Thoracic aorta (tissue), 2 donors: ENCODE measurements at regions not wholly inside any gene's neighbourhood (a gene's known extent, or its start where the extent isn't known, plus 50 kb on each side); places are given as distances from the start of the nearest gene placed in this dataset.

ENCODE experiments used
- ATAC-seq: fragments of 150-250 bp; one replicate; pipeline ENCODE4 v1.8.0; 2017; ENCODE audit warnings: low read depth; ENCODE audit not compliant: insufficient number of reproducible peaks, low FRiP score
- DNase-seq: peaks from one replicate; pipeline ENCODE4 v3.0.0-alpha.2; 2020; ENCODE audit warnings: low spot score
- H3K27ac ChIP-seq, 2 donors: fragments of 200-600 bp; sonication (generic); 1 replicate in 1 of 2; 2 replicates in 1 of 2; pipeline ENCODE4 v1.5.1; 2016; ENCODE audit warnings: mild to moderate bottlenecking in 2 of 2, moderate library complexity in 2 of 2
- H3K27me3 ChIP-seq: fragments of 200-600 bp; sonication (generic); replicated peaks from 2 replicates; pipeline ENCODE4 v1.6.0; 2016; ENCODE audit warnings: mild to moderate bottlenecking; ENCODE audit not compliant: insufficient read depth
- H3K36me3 ChIP-seq: fragments of 200-600 bp; sonication (generic); one replicate; pipeline ENCODE4 v1.5.1; 2016
- H3K4me1 ChIP-seq, 2 donors: fragments of 200-600 bp; sonication (generic); 1 replicate in 1 of 2; 2 replicates in 1 of 2; pipeline versions ENCODE4 v1.5.1 to v1.6.0; 2016; ENCODE audit warnings: low read depth in 2 of 2, mild to moderate bottlenecking in 1 of 2; ENCODE audit not compliant: control insufficient read depth in 1 of 2
- H3K4me3 ChIP-seq: fragments of 200-600 bp; sonication (generic); 2 replicates; pipeline ENCODE4 v1.5.1; 2016; ENCODE audit warnings: mild to moderate bottlenecking
- H3K9me3 ChIP-seq: fragments of 200-600 bp; sonication (generic); 2 replicates; pipeline ENCODE4 v1.5.1; 2016
- TF ChIP-seq, protein P1 (sequence below): fragments of 200-600 bp; sonication (generic); IDR thresholded peaks from one replicate; pipeline ENCODE4 v1.5.1; 2019; ENCODE audit warnings: antibody characterized with exemption

DNA sequence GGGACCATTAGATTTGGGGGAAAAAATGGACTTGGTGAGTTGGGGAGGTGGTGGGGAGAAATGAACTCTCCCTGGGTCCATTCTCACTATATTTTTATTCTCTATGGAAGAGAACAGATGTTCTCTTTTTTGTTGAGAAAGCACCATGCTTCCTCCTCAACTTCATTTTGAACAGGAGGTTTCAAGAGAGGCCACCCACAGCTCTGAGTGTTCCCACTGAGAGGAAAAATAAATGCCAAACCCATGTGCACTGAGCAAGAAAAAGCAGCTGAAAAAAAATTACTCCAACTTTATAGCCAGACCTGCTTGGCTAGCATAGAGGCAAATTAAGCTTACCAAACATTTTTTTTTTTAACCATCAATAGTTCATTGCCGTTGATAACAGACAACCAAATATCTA lies 883.6 kb downstream of the KCNJ2 start:
- Histone ChIP-seq H3K27me3 (no peaks in the 10 kb centered on the region), H3K4me3 (no peak overlapping the region), H3K4me1 (no peaks in the 10 kb centered on the region), H3K9me3 (no peaks in the 10 kb centered on the region), H3K27ac (no peak overlapping the region), H3K36me3 (no peaks in the 10 kb centered on the region)
- no peak for DNase-seq
- no peak for ATAC-seq
- TF ChIP-seq, protein P1, sequence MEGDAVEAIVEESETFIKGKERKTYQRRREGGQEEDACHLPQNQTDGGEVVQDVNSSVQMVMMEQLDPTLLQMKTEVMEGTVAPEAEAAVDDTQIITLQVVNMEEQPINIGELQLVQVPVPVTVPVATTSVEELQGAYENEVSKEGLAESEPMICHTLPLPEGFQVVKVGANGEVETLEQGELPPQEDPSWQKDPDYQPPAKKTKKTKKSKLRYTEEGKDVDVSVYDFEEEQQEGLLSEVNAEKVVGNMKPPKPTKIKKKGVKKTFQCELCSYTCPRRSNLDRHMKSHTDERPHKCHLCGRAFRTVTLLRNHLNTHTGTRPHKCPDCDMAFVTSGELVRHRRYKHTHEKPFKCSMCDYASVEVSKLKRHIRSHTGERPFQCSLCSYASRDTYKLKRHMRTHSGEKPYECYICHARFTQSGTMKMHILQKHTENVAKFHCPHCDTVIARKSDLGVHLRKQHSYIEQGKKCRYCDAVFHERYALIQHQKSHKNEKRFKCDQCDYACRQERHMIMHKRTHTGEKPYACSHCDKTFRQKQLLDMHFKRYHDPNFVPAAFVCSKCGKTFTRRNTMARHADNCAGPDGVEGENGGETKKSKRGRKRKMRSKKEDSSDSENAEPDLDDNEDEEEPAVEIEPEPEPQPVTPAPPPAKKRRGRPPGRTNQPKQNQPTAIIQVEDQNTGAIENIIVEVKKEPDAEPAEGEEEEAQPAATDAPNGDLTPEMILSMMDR, result no peak

DNA sequence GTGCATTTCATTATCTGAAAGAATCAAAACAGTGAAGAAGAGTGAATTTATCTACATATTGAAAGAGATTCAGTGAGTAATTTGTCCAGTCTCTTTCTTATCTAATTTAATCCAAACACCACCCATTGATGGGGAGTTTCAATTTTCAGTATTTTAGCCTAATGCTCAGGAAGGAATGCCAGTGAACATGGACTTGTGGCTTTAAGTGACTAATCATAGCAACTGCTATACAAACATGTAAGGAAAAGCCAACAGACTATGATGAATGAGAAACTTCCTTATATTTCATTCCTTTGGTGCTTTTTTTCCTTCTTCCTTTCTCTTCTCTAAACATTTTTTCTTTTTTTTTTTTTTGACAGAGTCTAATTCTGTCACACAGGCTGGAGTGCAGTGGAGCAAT lies 885.8 kb downstream of the KCNJ2 start:
- DNase-seq (no peak), ATAC-seq (no peak)
- no peaks in the 10 kb centered on the region for H3K27me3 ChIP-seq
- no peak overlapping the region for H3K4me3 ChIP-seq
- no peaks in the 10 kb centered on the region for H3K4me1 ChIP-seq
- TF ChIP-seq, protein P1, result no peak
- H3K36me3 ChIP-seq, result no peaks in the 10 kb centered on the region
- H3K9me3 ChIP-seq, result no peaks in the 10 kb centered on the region
- H3K27ac ChIP-seq, result no peak overlapping the region

DNA sequence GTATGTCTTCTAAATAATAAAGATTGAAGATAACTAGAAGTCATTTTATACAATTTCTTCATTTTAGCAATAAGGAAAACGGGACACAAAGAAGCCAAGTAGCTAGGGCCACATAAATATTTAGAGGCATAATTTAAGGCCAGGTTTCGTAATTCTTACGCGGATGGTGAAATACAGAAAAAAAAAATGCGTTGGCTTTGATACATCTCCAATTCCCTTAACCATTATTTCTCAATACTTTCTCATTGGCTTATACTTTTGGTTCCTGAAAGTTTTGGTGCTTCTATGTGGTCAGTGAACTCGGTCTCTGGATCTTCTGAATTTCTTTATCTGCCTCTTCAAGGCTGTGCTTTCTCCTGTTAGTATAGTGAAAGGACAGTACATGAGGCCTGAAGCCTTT lies 888.1 kb downstream of the KCNJ2 start:
- H3K27me3 ChIP-seq, result no peaks in the 10 kb centered on the region
- H3K9me3 ChIP-seq, result no peaks in the 10 kb centered on the region
- DNase-seq, result no peak
- H3K27ac ChIP-seq, result no peak overlapping the region
- H3K4me1 ChIP-seq, result no peaks in the 10 kb centered on the region
- TF ChIP-seq, protein P1, result no peak
- no peak overlapping the region for H3K4me3 ChIP-seq
- ATAC-seq, result no peak
- H3K36me3 ChIP-seq, result no peaks in the 10 kb centered on the region

DNA sequence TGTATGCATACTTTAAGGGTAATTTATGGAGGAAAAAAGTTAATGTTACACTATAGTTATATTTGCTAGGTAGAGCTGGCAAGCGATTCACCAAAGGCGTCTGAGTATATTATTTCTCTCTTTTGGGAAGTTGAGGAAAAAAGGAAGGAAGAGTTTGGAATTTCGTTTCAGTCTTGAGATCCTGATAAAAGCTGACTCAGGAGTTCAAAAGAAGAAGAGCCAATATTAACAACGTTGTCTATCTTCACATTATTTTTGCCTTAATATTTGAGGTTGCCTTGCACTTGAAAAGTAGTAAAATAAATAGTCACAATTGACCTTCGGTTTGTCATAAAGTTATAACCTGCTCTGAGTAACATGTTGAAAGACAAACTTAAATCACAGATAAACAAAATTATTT lies 888.6 kb downstream of the KCNJ2 start:
- Histone ChIP-seq H3K9me3 (no peaks in the 10 kb centered on the region), H3K27ac (no peak overlapping the region), H3K4me1 (no peaks in the 10 kb centered on the region), H3K36me3 (no peaks in the 10 kb centered on the region), H3K4me3 (no peak overlapping the region), H3K27me3 (no peaks in the 10 kb centered on the region)
- TF ChIP-seq, protein P1, result no peak
- ATAC-seq (no peak), DNase-seq (no peak)

DNA sequence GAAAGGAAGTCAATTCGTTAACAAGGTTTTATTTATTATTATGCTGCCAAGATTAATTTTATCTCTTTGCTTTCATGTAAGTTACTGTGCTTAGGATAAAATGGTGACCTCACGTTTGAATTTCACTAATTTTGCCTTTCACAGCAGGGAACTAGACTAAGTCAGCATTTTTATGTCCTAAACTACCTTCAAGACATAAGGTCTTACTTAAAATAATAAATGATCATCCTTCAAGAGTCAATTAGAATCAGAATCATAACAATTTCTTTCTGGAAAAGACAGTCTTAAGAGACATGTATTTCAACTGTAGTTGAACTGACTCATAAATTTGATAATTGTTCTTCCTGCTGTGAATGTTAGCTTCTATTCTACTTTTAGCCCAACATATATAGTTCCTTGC lies 893.8 kb downstream of the KCNJ2 start:
- no peaks in the 10 kb centered on the region for H3K4me1 ChIP-seq
- TF ChIP-seq, protein P1, result no peak
- H3K27ac ChIP-seq, result no peak overlapping the region
- DNase-seq, result no peak
- no peaks in the 10 kb centered on the region for H3K36me3 ChIP-seq
- no peak for ATAC-seq
- H3K27me3 ChIP-seq, result no peaks in the 10 kb centered on the region
- no peak overlapping the region for H3K4me3 ChIP-seq
- no peaks in the 10 kb centered on the region for H3K9me3 ChIP-seq
